ENCODE measurements at regions not wholly inside any gene's neighbourhood (a gene's known extent, or its start where the extent isn't known, plus 50 kb on each side); places are given as distances from the start of the nearest gene placed in this dataset.

- TF ChIP-seq SUZ12 (IDR thresholded peaks at IDR 0.05; ENCODE audit: extremely low read depth, insufficient read depth, insufficient read length), result no peak
- TF ChIP-seq ZNF274 (IDR thresholded peaks at IDR 0.05; ENCODE audit: low read depth, low read length), result no peak
- no peak for TF ChIP-seq YY1 (IDR thresholded peaks at IDR 0.05; ENCODE audit: insufficient read depth, insufficient read length)
Observed at GRCh38 chr6:191487-192312, 100.6 kb upstream of the DUSP22 start.

All from NT2/D1 (cell line).